PC-3 (cell line): ENCODE measurements at regions not wholly inside any gene's neighbourhood (a gene's known extent, or its start where the extent isn't known, plus 50 kb on each side); places are given as distances from the start of the nearest gene placed in this dataset.

ENCODE experiments used
- EZH2 ChIP-seq: fragments of 300-600 bp; sonication (generic); IDR thresholded peaks from one replicate; pipeline ENCODE4 v1.6.1; 2017; ENCODE audit warnings: antibody characterized with exemption, mild to moderate bottlenecking, low read length; ENCODE audit not compliant: unreplicated experiment
- TF ChIP-seq, protein P1 (sequence below): fragments of 300-600 bp; sonication (generic); conservative IDR thresholded peaks from 2 replicates; pipeline ENCODE4 v1.5.1; 2017; ENCODE audit warnings: antibody characterized with exemption, low read depth, mild to moderate bottlenecking, low read length

DNA sequence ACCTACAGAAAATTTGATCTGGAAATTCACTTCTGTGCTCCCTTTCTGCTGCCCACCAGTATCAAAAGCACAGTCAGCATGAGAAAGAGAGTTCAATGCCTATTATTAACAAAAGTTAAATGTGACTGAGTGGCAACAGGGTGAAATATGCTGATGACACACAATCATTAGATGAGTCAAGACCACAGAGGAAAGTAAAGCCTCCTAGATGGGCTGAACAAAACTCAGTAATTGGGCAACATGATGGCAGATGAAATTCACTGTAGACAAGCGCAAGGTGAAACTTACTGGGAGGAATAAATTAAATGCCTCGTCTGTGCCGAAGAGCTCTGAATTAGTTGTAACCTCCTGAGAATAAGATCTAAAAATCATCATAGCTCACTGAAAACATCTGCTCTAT is 752.8 kb downstream of the IRX1 start:
- TF ChIP-seq, protein P1, sequence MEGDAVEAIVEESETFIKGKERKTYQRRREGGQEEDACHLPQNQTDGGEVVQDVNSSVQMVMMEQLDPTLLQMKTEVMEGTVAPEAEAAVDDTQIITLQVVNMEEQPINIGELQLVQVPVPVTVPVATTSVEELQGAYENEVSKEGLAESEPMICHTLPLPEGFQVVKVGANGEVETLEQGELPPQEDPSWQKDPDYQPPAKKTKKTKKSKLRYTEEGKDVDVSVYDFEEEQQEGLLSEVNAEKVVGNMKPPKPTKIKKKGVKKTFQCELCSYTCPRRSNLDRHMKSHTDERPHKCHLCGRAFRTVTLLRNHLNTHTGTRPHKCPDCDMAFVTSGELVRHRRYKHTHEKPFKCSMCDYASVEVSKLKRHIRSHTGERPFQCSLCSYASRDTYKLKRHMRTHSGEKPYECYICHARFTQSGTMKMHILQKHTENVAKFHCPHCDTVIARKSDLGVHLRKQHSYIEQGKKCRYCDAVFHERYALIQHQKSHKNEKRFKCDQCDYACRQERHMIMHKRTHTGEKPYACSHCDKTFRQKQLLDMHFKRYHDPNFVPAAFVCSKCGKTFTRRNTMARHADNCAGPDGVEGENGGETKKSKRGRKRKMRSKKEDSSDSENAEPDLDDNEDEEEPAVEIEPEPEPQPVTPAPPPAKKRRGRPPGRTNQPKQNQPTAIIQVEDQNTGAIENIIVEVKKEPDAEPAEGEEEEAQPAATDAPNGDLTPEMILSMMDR, result no peak
- TF ChIP-seq EZH2, result no peak
